Hepatocyte (in vitro differentiated cells): ENCODE measurements at regions not wholly inside any gene's neighbourhood (a gene's known extent, or its start where the extent isn't known, plus 50 kb on each side); places are given as distances from the start of the nearest gene placed in this dataset.

Source experiments
- DNase-seq: peaks from one replicate; pipeline ENCODE4 v3.0.0-alpha.2; 2016; ENCODE audit warnings: low spot score
- H2AFZ ChIP-seq: fragments of 200-600 bp; sonication (generic); 2 replicates; pipeline ENCODE4 v1.6.0; 2016; ENCODE audit warnings: antibody characterized with exemption, mild to moderate bottlenecking
- H3K27ac ChIP-seq: fragments of 200-600 bp; sonication (generic); 2 replicates; pipeline ENCODE4 v1.5.1; 2016; ENCODE audit warnings: mild to moderate bottlenecking
- H3K27me3 ChIP-seq: fragments of 200-600 bp; sonication (generic); 2 replicates; pipeline ENCODE4 v1.6.1; 2016
- H3K36me3 ChIP-seq: fragments of 200-600 bp; sonication (generic); replicated peaks from 2 replicates; pipeline ENCODE4 v1.5.1; 2016; ENCODE audit warnings: low read depth; ENCODE audit not compliant: insufficient read depth
- H3K4me1 ChIP-seq: fragments of 200-600 bp; sonication (generic); 2 replicates; pipeline ENCODE4 v1.5.1; 2016; ENCODE audit warnings: mild to moderate bottlenecking, moderate library complexity; ENCODE audit not compliant: insufficient read depth
- H3K4me2 ChIP-seq: fragments of 200-600 bp; sonication (generic); 2 replicates; pipeline ENCODE4 v1.6.0; 2016
- H3K4me3 ChIP-seq: fragments of 200-600 bp; sonication (generic); 2 replicates; pipeline ENCODE4 v1.5.1; 2016; ENCODE audit warnings: mild to moderate bottlenecking
- H3K79me2 ChIP-seq: fragments of 200-600 bp; sonication (generic); 2 replicates; pipeline ENCODE4 v1.6.0; 2017; ENCODE audit warnings: mild to moderate bottlenecking
- H3K9me2 ChIP-seq: fragments of 200-600 bp; sonication (generic); replicated peaks from 2 replicates; pipeline ENCODE4 v1.6.0; 2017; ENCODE audit warnings: mild to moderate bottlenecking; ENCODE audit not compliant: insufficient read depth
- H3K9me3 ChIP-seq: fragments of 200-600 bp; sonication (generic); 2 replicates; pipeline ENCODE4 v1.5.1; 2016; ENCODE audit warnings: low read depth, mild to moderate bottlenecking
- H4K20me1 ChIP-seq: fragments of 200-600 bp; sonication (generic); 2 replicates; pipeline ENCODE4 v1.6.0; 2016; ENCODE audit warnings: mild to moderate bottlenecking; ENCODE audit not compliant: insufficient read depth, poor library complexity, severe bottlenecking
- EZH2 ChIP-seq: fragments of 200-600 bp; sonication (generic); IDR thresholded peaks from 2 replicates; pipeline ENCODE4 v1.6.1; 2016; ENCODE audit warnings: antibody characterized with exemption, mild to moderate bottlenecking, borderline replicate concordance
- EZH2phosphoT487 ChIP-seq: fragments of 200-600 bp; sonication (generic); IDR thresholded peaks from one replicate; pipeline ENCODE4 v1.6.1; 2018; ENCODE audit warnings: antibody characterized with exemption, mild to moderate bottlenecking, low read depth, moderate library complexity; ENCODE audit not compliant: unreplicated experiment, severe bottlenecking
- WGBS: methylation state at CpG from one replicate; pipeline ENCODE4 v1.1.6; 2016; ENCODE audit warnings: low lambda C conversion rate; ENCODE audit errors: missing lambda C conversion rate; 5-methylcytosine and 5-hydroxymethylcytosine counted together
- TF ChIP-seq, protein P1 (sequence below): fragments of 200-600 bp; sonication (generic); IDR thresholded peaks from 2 replicates; pipeline ENCODE4 v1.5.1; 2016; ENCODE audit warnings: antibody characterized with exemption, mild to moderate bottlenecking; ENCODE audit not compliant: poor library complexity

DNA sequence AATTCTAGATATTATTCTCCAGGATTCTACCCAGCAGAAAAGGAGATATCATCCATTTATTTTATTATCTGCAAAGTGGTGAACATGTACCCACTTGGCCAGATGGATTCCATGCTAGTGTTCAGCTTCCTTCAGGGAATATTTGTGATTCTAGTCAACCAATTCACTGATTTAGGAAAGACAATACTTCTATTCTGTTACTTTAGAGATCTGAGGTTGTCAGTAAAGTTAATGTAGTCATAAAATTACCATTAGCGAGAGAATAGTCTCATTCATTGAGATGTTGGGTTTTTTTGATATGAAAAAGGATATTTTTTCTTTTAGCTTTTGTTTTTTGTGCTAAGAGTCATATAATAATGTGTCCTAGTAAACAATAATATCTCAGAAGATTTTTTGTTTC is 222.8 kb downstream of the CGGBP1 start:
- no peaks in the 10 kb centered on the region for H4K20me1 ChIP-seq
- H3K4me1 ChIP-seq = no peaks in the 10 kb centered on the region
- WGBS = 78% methylated on average over 1 of the region's 1 CpG
- DNase-seq = no peak
- H3K9me2 ChIP-seq = no peaks in the 10 kb centered on the region
- H3K36me3 ChIP-seq = no peaks in the 10 kb centered on the region
- H3K4me3 ChIP-seq = no peak overlapping the region
- H3K79me2 ChIP-seq = no peaks in the 10 kb centered on the region
- H3K4me2 ChIP-seq = no peak overlapping the region
- TF ChIP-seq, protein P1, sequence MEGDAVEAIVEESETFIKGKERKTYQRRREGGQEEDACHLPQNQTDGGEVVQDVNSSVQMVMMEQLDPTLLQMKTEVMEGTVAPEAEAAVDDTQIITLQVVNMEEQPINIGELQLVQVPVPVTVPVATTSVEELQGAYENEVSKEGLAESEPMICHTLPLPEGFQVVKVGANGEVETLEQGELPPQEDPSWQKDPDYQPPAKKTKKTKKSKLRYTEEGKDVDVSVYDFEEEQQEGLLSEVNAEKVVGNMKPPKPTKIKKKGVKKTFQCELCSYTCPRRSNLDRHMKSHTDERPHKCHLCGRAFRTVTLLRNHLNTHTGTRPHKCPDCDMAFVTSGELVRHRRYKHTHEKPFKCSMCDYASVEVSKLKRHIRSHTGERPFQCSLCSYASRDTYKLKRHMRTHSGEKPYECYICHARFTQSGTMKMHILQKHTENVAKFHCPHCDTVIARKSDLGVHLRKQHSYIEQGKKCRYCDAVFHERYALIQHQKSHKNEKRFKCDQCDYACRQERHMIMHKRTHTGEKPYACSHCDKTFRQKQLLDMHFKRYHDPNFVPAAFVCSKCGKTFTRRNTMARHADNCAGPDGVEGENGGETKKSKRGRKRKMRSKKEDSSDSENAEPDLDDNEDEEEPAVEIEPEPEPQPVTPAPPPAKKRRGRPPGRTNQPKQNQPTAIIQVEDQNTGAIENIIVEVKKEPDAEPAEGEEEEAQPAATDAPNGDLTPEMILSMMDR = no peak
- no peak for TF ChIP-seq EZH2
- TF ChIP-seq EZH2phosphoT487 = no peak
- no peak overlapping the region for H2AFZ ChIP-seq
- H3K27ac ChIP-seq = no peak overlapping the region
- no peaks in the 10 kb centered on the region for H3K27me3 ChIP-seq
- no peaks in the 10 kb centered on the region for H3K9me3 ChIP-seq

- no peak overlapping the region for H3K27ac ChIP-seq
- no peak for TF ChIP-seq EZH2phosphoT487
- no peak for TF ChIP-seq EZH2
- TF ChIP-seq, protein P1 = no peak
- H3K36me3 ChIP-seq = no peaks in the 10 kb centered on the region
Measured at GRCh38 chr3:87835236-87835635, 223.6 kb downstream of the CGGBP1 start.

DNA sequence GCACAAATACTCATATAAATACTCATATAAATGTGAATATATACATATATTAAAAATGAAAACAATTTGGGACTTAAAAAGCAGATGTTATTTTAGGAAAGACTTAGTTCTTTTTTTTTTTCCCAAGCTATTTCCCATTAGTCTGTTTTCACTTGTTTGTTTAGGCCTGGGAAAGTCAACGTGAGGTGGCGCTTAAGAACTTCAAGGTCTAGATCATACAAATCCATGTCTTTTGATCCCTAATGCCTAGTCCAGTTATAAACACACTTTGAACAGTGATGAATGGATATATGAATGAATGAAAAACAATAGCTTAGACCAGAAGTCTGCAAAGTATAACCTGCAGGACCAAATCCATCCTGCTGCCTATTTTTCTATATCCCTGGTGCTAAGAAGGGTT is 224.5 kb downstream of the CGGBP1 start:
- H3K9me2 ChIP-seq = no peaks in the 10 kb centered on the region
- H3K36me3 ChIP-seq = no peaks in the 10 kb centered on the region
- no peak overlapping the region for H2AFZ ChIP-seq
- H3K4me2 ChIP-seq = no peak overlapping the region
- H3K9me3 ChIP-seq = no peaks in the 10 kb centered on the region
- no peak overlapping the region for H3K4me3 ChIP-seq
- 78% methylated on average over 2 of the region's 2 CpGs for WGBS
- H3K27ac ChIP-seq = no peak overlapping the region
- TF ChIP-seq EZH2phosphoT487 (no peak), EZH2 (no peak)
- TF ChIP-seq, protein P1 = no peak
- H4K20me1 ChIP-seq = no peaks in the 10 kb centered on the region
- H3K79me2 ChIP-seq = no peaks in the 10 kb centered on the region
- no peaks in the 10 kb centered on the region for H3K4me1 ChIP-seq
- no peak for DNase-seq
- no peaks in the 10 kb centered on the region for H3K27me3 ChIP-seq

More at GRCh38 chr3:87835236-87835635, 223.6 kb downstream of the CGGBP1 start:
- DNase-seq = no peak
- Histone ChIP-seq H3K4me2 (no peak overlapping the region), H3K79me2 (no peaks in the 10 kb centered on the region), H3K4me1 (no peaks in the 10 kb centered on the region), H2AFZ (no peak overlapping the region), H3K9me2 (no peaks in the 10 kb centered on the region), H3K4me3 (no peak overlapping the region), H4K20me1 (no peaks in the 10 kb centered on the region), H3K27me3 (no peaks in the 10 kb centered on the region), H3K9me3 (no peaks in the 10 kb centered on the region)
- 97% methylated on average over 4 of the region's 4 CpGs for WGBS

DNA sequence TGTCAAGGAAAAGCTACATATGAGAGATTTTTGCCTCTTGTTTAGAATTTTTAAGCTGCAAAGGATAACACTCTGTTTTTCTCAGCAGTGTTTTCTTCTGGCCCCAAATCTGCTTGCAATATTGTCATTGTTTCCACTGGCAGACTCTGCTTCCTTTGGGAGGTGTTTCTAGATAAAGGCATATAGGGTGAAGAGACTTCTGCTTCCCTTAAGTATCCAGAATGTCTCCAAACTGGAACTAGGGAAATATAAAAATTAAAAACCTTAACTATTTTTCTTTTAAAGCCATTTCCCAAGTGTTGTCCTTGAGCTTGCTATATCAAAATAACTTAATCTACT is 225.8 kb downstream of the CGGBP1 start:
- Histone ChIP-seq H3K27ac (no peak overlapping the region), H3K9me3 (no peaks in the 10 kb centered on the region)
- TF ChIP-seq EZH2phosphoT487 (no peak), EZH2 (no peak)
- TF ChIP-seq, protein P1 = no peak

More for the DNA sequence above, 225.8 kb downstream of the CGGBP1 start:
- Histone ChIP-seq H3K4me2 (no peak overlapping the region), H3K36me3 (no peaks in the 10 kb centered on the region), H3K27me3 (no peaks in the 10 kb centered on the region), H3K9me2 (no peaks in the 10 kb centered on the region), H2AFZ (no peak overlapping the region), H3K4me1 (no peaks in the 10 kb centered on the region), H3K4me3 (no peak overlapping the region), H4K20me1 (no peaks in the 10 kb centered on the region), H3K79me2 (no peaks in the 10 kb centered on the region)
- DNase-seq = no peak
